Lower leg skin (tissue), 4 donors: ENCODE measurements at regions not wholly inside any gene's neighbourhood (a gene's known extent, or its start where the extent isn't known, plus 50 kb on each side); places are given as distances from the start of the nearest gene placed in this dataset.
"Not testable (repeated sequence)": the region's sequence is repeated elsewhere in the genome, so short reads cannot be mapped to it uniquely, and the experiment has no call there.

Experiments
- DNase-seq, 2 donors: peaks; one replicate each; pipeline ENCODE4 v3.0.0-alpha.2; 2019; ENCODE audit warnings: low spot score in 2 of 2
- H3K4me3 ChIP-seq: fragments of 200-600 bp; sonication (generic); 2 replicates; pipeline ENCODE4 v1.5.1; 2017; ENCODE audit warnings: mild to moderate bottlenecking, low read depth; ENCODE audit not compliant: poor library complexity, severe bottlenecking
- CTCF ChIP-seq, 3 donors: fragments of 450-650 bp; IDR thresholded peaks; one replicate each; pipeline ENCODE4 v1.5.1; 2016; ENCODE audit warnings: antibody characterized with exemption in 3 of 3, mild to moderate bottlenecking in 3 of 3, moderate library complexity in 2 of 3
- POLR2A ChIP-seq, 2 donors: fragments of 450-650 bp; IDR thresholded peaks; one replicate each; pipeline ENCODE4 v1.6.1; 2016 to 2017; ENCODE audit warnings: antibody characterized with exemption in 2 of 2, mild to moderate bottlenecking in 1 of 2, moderate library complexity in 1 of 2
- WGBS, 2 donors: methylation state at CpG; one replicate each; pipeline ENCODE4 v1.1.5; 2018; 5-methylcytosine and 5-hydroxymethylcytosine counted together
- intact Hi-C: fragments of 100-400 bp; cut with DNase I; formaldehyde crosslinking; loops from one replicate; pipeline ENCODE4 v1.15.0; 2023; ENCODE audit warnings: low total_unique reads

- 56 to 70% methylated on average over 1 of the region's 1 CpG for WGBS, 2 donors
- DNase-seq = no peak
- TF ChIP-seq CTCF (IDR thresholded peaks at IDR 0.05) (no peak), POLR2A (IDR thresholded peaks at IDR 0.05) (no peak)
- H3K4me3 ChIP-seq = no peak overlapping the region
- intact Hi-C loops = no loop called here
Measured at GRCh38 chrX:115392871-115393270, 103.4 kb downstream of the LUZP4 start.

DNA sequence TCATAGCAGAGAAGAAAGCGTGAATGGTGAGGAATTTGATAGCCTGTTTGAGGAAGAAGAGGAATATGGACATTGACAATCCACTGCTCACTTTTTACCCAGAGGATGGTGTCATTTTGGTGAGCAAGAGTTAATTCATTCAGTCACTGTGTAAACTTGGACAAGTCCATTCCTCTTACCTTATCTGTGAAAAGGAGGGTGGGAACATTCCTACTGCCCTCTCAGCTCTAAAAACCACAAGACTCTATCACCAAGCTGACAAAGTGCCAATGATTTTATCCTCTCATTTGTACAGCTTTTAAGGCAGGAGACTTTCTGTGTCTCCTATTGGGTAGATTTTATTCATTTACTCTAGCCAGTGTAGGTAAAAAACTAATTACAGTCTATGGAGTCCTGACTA lies 103.8 kb downstream of the LUZP4 start:
- DNase-seq = no peak
- TF ChIP-seq CTCF (IDR thresholded peaks at IDR 0.05) (no peak), POLR2A (IDR thresholded peaks at IDR 0.05) (no peak)
- intact Hi-C loops = no loop called here
- H3K4me3 ChIP-seq = no peak overlapping the region
- 79 to 90% methylated on average over 1 of the region's 1 CpG for WGBS, 2 donors

DNA sequence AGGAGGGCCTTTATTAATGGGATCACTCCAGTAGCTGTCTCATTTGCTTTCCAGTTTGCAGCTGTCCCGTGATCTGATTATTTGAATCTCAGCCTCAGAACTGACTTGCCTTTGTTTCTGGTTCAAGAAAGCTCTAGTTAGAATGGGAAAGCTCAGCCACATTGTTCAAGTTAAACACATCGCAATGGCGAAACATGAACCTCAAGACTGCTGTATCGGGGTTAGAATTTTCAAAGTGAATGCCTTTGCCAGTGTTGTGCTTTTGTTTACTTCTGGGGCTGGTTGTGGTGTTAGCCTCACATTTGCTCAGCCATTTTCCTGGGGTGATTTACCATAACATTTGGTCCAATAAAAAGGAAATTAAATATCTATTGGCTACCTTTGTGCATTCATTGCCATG lies 105.3 kb downstream of the LUZP4 start:
- 82 to 96% methylated on average over 4 of the region's 4 CpGs for WGBS, 2 donors
- intact Hi-C loops, DNase-seq, H3K4me3 ChIP-seq: not testable (repeated sequence)

GRCh38 chrX:115399306-115399705 lies 109.8 kb downstream of the LUZP4 start:
- intact Hi-C loops = no loop called here
- no peak for DNase-seq
- H3K4me3 ChIP-seq = no peak overlapping the region
- 86 to 94% methylated on average over 2 of the region's 2 CpGs for whole genome bisulfite sequencing, 2 donors
- TF ChIP-seq POLR2A (IDR thresholded peaks at IDR 0.05) (no peak), CTCF (IDR thresholded peaks at IDR 0.05) (no peak)

DNA sequence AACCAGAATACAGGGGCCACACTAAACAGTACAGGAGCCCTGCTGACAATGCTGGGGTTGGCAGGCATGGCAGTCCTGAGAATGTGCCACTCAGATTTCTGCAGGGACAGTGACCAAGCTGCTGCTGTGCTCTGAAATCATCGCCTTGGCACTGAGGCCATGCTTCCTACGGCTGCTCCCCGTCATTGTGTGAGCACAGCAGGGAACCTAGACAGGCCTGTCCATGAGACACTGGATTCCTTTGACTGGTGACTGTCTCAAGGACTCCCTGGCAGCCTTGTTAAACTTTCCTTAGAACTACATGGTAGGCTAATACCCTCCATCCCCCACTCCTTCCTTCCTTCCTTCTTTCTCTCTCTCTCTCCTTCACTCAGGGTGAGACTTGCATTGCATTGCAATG lies 111.4 kb downstream of the LUZP4 start:
- TF ChIP-seq POLR2A (IDR thresholded peaks at IDR 0.05) = no peak
- TF ChIP-seq CTCF (IDR thresholded peaks at IDR 0.05) = no peak
- H3K4me3 ChIP-seq = no peak overlapping the region
- 84 to 90% methylated on average over 2 to 3 of the region's 3 CpGs for WGBS, 2 donors
- no peak for DNase-seq
- intact Hi-C loops = no loop called here

GRCh38 chrX:115402299-115402698 lies 112.8 kb downstream of the LUZP4 start:
- intact Hi-C loops = no loop called here
- 92 to 97% methylated on average over 2 of the region's 2 CpGs for WGBS, 2 donors
- TF ChIP-seq POLR2A (IDR thresholded peaks at IDR 0.05) = no peak
- no peak for TF ChIP-seq CTCF (IDR thresholded peaks at IDR 0.05)
- no peak for DNase-seq
- no peak overlapping the region for H3K4me3 ChIP-seq
